LNCaP clone FGC (cell line): ENCODE measurements at regions not wholly inside any gene's neighbourhood (a gene's known extent, or its start where the extent isn't known, plus 50 kb on each side); places are given as distances from the start of the nearest gene placed in this dataset.

Experiments used
- DNase-seq: peaks from one replicate; pipeline ENCODE4 v3.0.0-alpha.2; 2011; ENCODE audit warnings: low read depth
- H3K4me3 ChIP-seq: 2 replicates; pipeline ENCODE4 v1.5.1; 2011; ENCODE audit warnings: mild to moderate bottlenecking, low read depth, low read length, control low read depth
- TF ChIP-seq, protein P1 (sequence below): IDR thresholded peaks from 2 replicates; pipeline ENCODE4 v1.5.1; 2012; ENCODE audit warnings: mild to moderate bottlenecking; ENCODE audit not compliant: control insufficient read depth, insufficient read depth; ENCODE audit errors: extremely low read depth

GRCh38 chr16:35221482-35222185, 1762.2 kb downstream of the TP53TG3F start:
- no peak overlapping the region for H3K4me3 ChIP-seq
- TF ChIP-seq, protein P1, sequence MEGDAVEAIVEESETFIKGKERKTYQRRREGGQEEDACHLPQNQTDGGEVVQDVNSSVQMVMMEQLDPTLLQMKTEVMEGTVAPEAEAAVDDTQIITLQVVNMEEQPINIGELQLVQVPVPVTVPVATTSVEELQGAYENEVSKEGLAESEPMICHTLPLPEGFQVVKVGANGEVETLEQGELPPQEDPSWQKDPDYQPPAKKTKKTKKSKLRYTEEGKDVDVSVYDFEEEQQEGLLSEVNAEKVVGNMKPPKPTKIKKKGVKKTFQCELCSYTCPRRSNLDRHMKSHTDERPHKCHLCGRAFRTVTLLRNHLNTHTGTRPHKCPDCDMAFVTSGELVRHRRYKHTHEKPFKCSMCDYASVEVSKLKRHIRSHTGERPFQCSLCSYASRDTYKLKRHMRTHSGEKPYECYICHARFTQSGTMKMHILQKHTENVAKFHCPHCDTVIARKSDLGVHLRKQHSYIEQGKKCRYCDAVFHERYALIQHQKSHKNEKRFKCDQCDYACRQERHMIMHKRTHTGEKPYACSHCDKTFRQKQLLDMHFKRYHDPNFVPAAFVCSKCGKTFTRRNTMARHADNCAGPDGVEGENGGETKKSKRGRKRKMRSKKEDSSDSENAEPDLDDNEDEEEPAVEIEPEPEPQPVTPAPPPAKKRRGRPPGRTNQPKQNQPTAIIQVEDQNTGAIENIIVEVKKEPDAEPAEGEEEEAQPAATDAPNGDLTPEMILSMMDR = no peak
- no peak for DNase-seq

GRCh38 chr16:35234679-35235078, 1775.3 kb downstream of the TP53TG3F start:
- H3K4me3 ChIP-seq = no peak overlapping the region
- no peak for DNase-seq
- TF ChIP-seq, protein P1 = no peak

DNA sequence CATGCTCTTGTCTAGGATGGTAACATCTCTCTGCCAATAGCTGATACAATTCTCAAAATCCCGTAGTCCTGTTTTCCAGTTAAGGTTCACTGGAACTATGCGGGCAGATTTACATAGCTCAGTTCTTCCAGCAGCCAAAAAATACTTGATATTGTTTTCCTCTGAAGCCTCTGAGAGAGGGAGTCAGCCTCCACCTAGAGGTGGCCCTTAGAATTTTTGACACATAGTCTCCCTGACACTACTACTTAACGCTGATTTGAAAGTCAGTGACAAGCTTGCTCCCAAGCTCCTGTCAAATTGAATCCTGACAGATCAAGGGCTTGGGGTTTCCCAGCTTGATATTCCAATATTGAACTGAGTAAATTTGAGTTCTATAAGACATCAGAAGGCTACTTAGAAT, 1780.1 kb downstream of the TP53TG3F start:
- H3K4me3 ChIP-seq = no peak overlapping the region
- TF ChIP-seq, protein P1 = peak; percentile 32
- no peak for DNase-seq

GRCh38 chr16:35249051-35249450, 1789.6 kb downstream of the TP53TG3F start:
- no peak for DNase-seq
- TF ChIP-seq, protein P1 = no peak
- H3K4me3 ChIP-seq = no peak overlapping the region

- H3K4me3 ChIP-seq = no peak overlapping the region
- DNase-seq = no peak
- TF ChIP-seq, protein P1 = no peak
Measured at GRCh38 chr16:35252356-35252936, 1793.0 kb downstream of the TP53TG3F start.

DNA sequence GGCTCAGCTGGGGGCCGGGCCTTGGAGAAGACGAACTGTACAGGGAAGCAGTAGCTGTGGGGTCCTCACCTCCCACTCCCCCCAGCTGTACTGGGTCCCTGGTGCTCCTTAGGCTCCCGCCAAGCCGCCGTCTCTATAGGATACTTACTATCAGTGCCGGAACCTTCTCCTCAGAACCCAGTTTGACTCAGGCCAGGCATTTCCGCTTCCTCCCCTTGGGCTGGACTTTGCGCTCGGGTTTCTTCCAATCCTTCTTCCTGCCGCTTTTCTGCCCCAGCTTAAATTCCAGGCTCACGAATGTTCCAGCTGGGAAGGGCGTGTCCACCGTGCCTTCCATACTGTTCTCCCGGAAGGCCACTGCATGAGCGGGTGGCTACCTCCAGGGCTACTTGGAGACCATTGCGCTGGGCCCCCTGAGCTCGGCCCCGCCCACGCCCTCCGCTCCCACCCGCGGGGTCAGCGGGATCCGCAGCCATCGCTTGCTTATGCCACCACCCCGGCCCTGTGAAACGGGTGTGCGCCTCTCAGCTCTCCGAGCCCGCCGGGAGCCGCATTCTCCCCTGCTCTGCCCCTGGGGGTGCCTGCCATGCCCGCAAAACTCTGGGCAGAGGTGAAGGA, 1795.9 kb downstream of the TP53TG3F start:
- DNase-seq = no peak
- H3K4me3 ChIP-seq = no peak overlapping the region
- TF ChIP-seq, protein P1 = no peak
